HG02943 (cell line): ENCODE measurements at regions not wholly inside any gene's neighbourhood (a gene's known extent, or its start where the extent isn't known, plus 50 kb on each side); places are given as distances from the start of the nearest gene placed in this dataset.

ENCODE experiments used
- ATAC-seq: cut with Tn5 transposase; IDR thresholded peaks from one replicate; pipeline ENCODE4 v1.9.1; 2021; ENCODE audit warnings: mild to moderate bottlenecking, low read depth, moderate library complexity; ENCODE audit not compliant: unreplicated experiment

DNA sequence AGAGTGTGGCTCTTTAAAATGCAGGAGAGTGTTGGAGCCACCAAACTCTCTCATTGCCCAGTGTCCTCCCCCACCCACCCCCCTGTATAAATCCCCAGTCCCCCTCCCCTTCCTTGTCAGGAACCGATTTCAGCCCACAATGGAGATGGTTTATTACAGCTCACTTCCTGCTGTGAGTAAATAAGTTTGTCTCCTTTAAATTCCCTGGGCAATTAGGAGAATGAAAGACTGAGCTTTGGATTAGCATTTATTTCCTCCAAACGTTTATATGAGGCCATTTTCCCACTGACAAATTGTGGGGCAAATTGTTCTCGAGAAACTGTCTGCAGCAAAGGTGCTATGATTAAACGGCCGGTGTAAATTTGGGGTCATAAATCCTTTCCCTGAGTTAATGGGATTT, 128.8 kb downstream of the DHX35 start:
- ATAC-seq, result no peak

DNA sequence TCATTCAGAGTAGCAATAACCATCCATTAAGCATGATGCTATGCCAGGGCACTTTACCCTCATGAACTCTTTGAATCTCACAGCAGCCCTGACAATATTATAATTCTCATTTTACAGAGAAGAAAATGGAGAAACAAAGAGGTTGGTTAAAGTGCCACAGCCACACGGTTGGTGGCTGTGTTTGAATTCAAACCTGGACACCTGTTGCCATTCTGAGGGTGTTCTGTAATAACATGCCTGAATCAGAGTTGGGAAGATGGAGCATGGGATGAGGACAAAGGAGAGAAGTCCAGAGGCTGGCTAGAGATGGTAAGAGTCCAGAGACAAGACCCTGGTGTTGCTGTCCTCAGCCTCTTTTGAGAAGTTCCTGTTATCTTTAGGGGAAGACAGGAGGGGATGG, 127.7 kb downstream of the DHX35 start:
- ATAC-seq, result no peak
